ENCODE measurements at regions not wholly inside any gene's neighbourhood (a gene's known extent, or its start where the extent isn't known, plus 50 kb on each side); places are given as distances from the start of the nearest gene placed in this dataset.

GRCh38 chrX:64097891-64098290, 107.6 kb downstream of the AMER1 start:
- no peaks in the 10 kb centered on the region for H3K4me1 Mint-ChIP-seq (ENCODE audit: unreplicated experiment)
- no peaks in the 10 kb centered on the region for H3K9me3 Mint-ChIP-seq
- H3K4me3 Mint-ChIP-seq, result no peak overlapping the region
- DNase-seq (ENCODE audit: extremely low spot score, unreplicated experiment), result no peak
- H3K27me3 Mint-ChIP-seq, result no peaks in the 10 kb centered on the region
- no peak overlapping the region for H3K27ac Mint-ChIP-seq
- TF ChIP-seq, protein P1, sequence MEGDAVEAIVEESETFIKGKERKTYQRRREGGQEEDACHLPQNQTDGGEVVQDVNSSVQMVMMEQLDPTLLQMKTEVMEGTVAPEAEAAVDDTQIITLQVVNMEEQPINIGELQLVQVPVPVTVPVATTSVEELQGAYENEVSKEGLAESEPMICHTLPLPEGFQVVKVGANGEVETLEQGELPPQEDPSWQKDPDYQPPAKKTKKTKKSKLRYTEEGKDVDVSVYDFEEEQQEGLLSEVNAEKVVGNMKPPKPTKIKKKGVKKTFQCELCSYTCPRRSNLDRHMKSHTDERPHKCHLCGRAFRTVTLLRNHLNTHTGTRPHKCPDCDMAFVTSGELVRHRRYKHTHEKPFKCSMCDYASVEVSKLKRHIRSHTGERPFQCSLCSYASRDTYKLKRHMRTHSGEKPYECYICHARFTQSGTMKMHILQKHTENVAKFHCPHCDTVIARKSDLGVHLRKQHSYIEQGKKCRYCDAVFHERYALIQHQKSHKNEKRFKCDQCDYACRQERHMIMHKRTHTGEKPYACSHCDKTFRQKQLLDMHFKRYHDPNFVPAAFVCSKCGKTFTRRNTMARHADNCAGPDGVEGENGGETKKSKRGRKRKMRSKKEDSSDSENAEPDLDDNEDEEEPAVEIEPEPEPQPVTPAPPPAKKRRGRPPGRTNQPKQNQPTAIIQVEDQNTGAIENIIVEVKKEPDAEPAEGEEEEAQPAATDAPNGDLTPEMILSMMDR (conservative IDR thresholded peaks at IDR 0.05), result no peak
- no peaks in the 10 kb centered on the region for H3K36me3 Mint-ChIP-seq

- no peak for DNase-seq (ENCODE audit: extremely low spot score, unreplicated experiment)
- no peaks in the 10 kb centered on the region for H3K4me1 Mint-ChIP-seq (ENCODE audit: unreplicated experiment)
- H3K27me3 Mint-ChIP-seq, result no peaks in the 10 kb centered on the region
- H3K4me3 Mint-ChIP-seq, result no peak overlapping the region
- no peaks in the 10 kb centered on the region for H3K9me3 Mint-ChIP-seq
- no peaks in the 10 kb centered on the region for H3K36me3 Mint-ChIP-seq
- TF ChIP-seq, protein P1 (conservative IDR thresholded peaks at IDR 0.05), result peak; percentile 64
- no peak overlapping the region for H3K27ac Mint-ChIP-seq
Measured at GRCh38 chrX:64093761-64094160, 111.7 kb downstream of the AMER1 start.

All from type B pancreatic cell (in vitro differentiated cells).